Ishikawa (cell line): ENCODE measurements at regions not wholly inside any gene's neighbourhood (a gene's known extent, or its start where the extent isn't known, plus 50 kb on each side); places are given as distances from the start of the nearest gene placed in this dataset.

Experiments
- CREB1 ChIP-seq: IDR thresholded peaks from 2 replicates; pipeline ENCODE4 v1.6.1; 2012; ENCODE audit warnings: low read depth
- EP300 ChIP-seq: IDR thresholded peaks from 2 replicates; pipeline ENCODE4 v1.6.1; 2012; ENCODE audit warnings: borderline replicate concordance

DNA sequence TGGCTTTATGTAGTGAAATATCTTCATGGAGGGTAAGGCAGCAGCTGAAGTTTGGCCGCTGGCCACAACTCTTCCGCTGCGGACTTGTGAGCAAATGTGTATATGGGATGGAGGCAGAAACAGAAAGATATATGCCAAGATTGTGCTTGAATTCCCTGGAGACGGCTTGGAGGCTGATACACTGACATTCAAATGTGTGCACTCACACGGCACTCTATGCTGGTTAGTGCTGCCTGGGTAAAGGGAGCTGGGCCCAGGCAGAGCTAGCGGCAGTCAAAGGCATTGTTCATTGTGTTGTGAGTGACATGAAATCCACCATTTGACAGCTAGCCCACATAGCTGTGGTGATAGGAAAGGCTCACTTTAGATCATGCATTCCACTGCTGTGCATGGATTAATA, 202.7 kb downstream of the CLIC5 start:
- TF ChIP-seq EP300 (no peak), CREB1 (no peak)
